BLaER1 (cell line): ENCODE measurements at regions not wholly inside any gene's neighbourhood (a gene's known extent, or its start where the extent isn't known, plus 50 kb on each side); places are given as distances from the start of the nearest gene placed in this dataset.
"Not testable (repeated sequence)": the region's sequence is repeated elsewhere in the genome, so short reads cannot be mapped to it uniquely, and the experiment has no call there.

Experiments
- H3K27ac ChIP-seq: shearing (Covaris generic); formaldehyde crosslinking; 2 replicates; pipeline ENCODE4 v1.8.1; 2022
- H3K27me3 ChIP-seq: shearing (Covaris generic); formaldehyde crosslinking; 2 replicates; pipeline ENCODE4 v1.8.1; 2022
- H3K36me3 ChIP-seq: shearing (Covaris generic); formaldehyde crosslinking; 2 replicates; pipeline ENCODE4 v1.8.1; 2022
- H3K4me1 ChIP-seq: shearing (Covaris generic); formaldehyde crosslinking; 2 replicates; pipeline ENCODE4 v1.8.1; 2022
- H3K4me2 ChIP-seq: shearing (Covaris generic); formaldehyde crosslinking; 2 replicates; pipeline ENCODE4 v1.8.1; 2022
- H3K4me3 ChIP-seq: shearing (Covaris generic); formaldehyde crosslinking; 2 replicates; pipeline ENCODE4 v1.8.1; 2022
- H3K9ac ChIP-seq: shearing (Covaris generic); formaldehyde crosslinking; 2 replicates; pipeline ENCODE4 v1.8.1; 2022
- H3K9me3 ChIP-seq: shearing (Covaris generic); formaldehyde crosslinking; 2 replicates; pipeline ENCODE4 v1.8.1; 2022
- H4K20me1 ChIP-seq: shearing (Covaris generic); formaldehyde crosslinking; 2 replicates; pipeline ENCODE4 v1.8.1; 2022
- Cebpa-rat ChIP-seq: shearing (Covaris generic); IDR thresholded peaks from 2 replicates; pipeline ENCODE4 v1.8.1; 2022

- Histone ChIP-seq H4K20me1 (no peaks in the 10 kb centered on the region), H3K9me3 (no peaks in the 10 kb centered on the region), H3K4me3 (no peak overlapping the region), H3K9ac (no peak overlapping the region), H3K4me2 (no peak overlapping the region), H3K27me3 (no peaks in the 10 kb centered on the region), H3K36me3 (no peaks in the 10 kb centered on the region), H3K4me1 (no peaks in the 10 kb centered on the region), H3K27ac (no peak overlapping the region)
- no peak for TF ChIP-seq Cebpa-rat
These were observed 243.0 kb upstream of the CYRIA start for GRCh38 chr2:16908656-16909055.

- no peaks in the 10 kb centered on the region for H3K4me1 ChIP-seq
- H3K36me3 ChIP-seq, result no peaks in the 10 kb centered on the region
- TF ChIP-seq Cebpa-rat, result no peak
- no peaks in the 10 kb centered on the region for H3K9me3 ChIP-seq
- H3K27me3 ChIP-seq, result no peaks in the 10 kb centered on the region
- H3K4me2 ChIP-seq, result no peak overlapping the region
- no peak overlapping the region for H3K4me3 ChIP-seq
- H3K27ac ChIP-seq, result no peak overlapping the region
- no peak overlapping the region for H3K9ac ChIP-seq
- no peaks in the 10 kb centered on the region for H4K20me1 ChIP-seq
These were observed 242.1 kb upstream of the CYRIA start for GRCh38 chr2:16907645-16908282.

GRCh38 chr2:16905325-16905724, 239.7 kb upstream of the CYRIA start:
- H3K36me3 ChIP-seq, H3K4me2 ChIP-seq, H3K9ac ChIP-seq, H3K27me3 ChIP-seq, H4K20me1 ChIP-seq, H3K9me3 ChIP-seq, H3K4me3 ChIP-seq, H3K4me1 ChIP-seq, H3K27ac ChIP-seq: not testable (repeated sequence)

GRCh38 chr2:16900405-16901025, 234.9 kb upstream of the CYRIA start:
- no peaks in the 10 kb centered on the region for H4K20me1 ChIP-seq
- no peak overlapping the region for H3K27ac ChIP-seq
- no peaks in the 10 kb centered on the region for H3K27me3 ChIP-seq
- no peak overlapping the region for H3K4me2 ChIP-seq
- TF ChIP-seq Cebpa-rat, result no peak
- no peaks in the 10 kb centered on the region for H3K9me3 ChIP-seq
- no peaks in the 10 kb centered on the region for H3K36me3 ChIP-seq
- no peaks in the 10 kb centered on the region for H3K4me1 ChIP-seq
- H3K4me3 ChIP-seq, result no peak overlapping the region
- no peak overlapping the region for H3K9ac ChIP-seq

GRCh38 chr2:16899958-16900357, 234.3 kb upstream of the CYRIA start:
- H4K20me1 ChIP-seq, result no peaks in the 10 kb centered on the region
- no peak overlapping the region for H3K9ac ChIP-seq
- H3K4me1 ChIP-seq, result no peaks in the 10 kb centered on the region
- no peaks in the 10 kb centered on the region for H3K9me3 ChIP-seq
- no peaks in the 10 kb centered on the region for H3K36me3 ChIP-seq
- no peaks in the 10 kb centered on the region for H3K27me3 ChIP-seq
- no peak overlapping the region for H3K4me3 ChIP-seq
- TF ChIP-seq Cebpa-rat, result no peak
- H3K4me2 ChIP-seq, result no peak overlapping the region
- H3K27ac ChIP-seq, result no peak overlapping the region

- no peaks in the 10 kb centered on the region for H3K27me3 ChIP-seq
- no peak overlapping the region for H3K9ac ChIP-seq
- H4K20me1 ChIP-seq, result no peaks in the 10 kb centered on the region
- no peaks in the 10 kb centered on the region for H3K36me3 ChIP-seq
- no peak overlapping the region for H3K27ac ChIP-seq
- no peak overlapping the region for H3K4me2 ChIP-seq
- no peaks in the 10 kb centered on the region for H3K4me1 ChIP-seq
- no peak for TF ChIP-seq Cebpa-rat
- H3K9me3 ChIP-seq, result no peaks in the 10 kb centered on the region
- no peak overlapping the region for H3K4me3 ChIP-seq
These were observed 224.4 kb upstream of the CYRIA start for GRCh38 chr2:16890081-16890480.

- no peak overlapping the region for H3K9ac ChIP-seq
- no peak overlapping the region for H3K27ac ChIP-seq
- H3K9me3 ChIP-seq, result no peaks in the 10 kb centered on the region
- H3K4me1 ChIP-seq, result no peaks in the 10 kb centered on the region
- H3K36me3 ChIP-seq, result no peaks in the 10 kb centered on the region
- no peaks in the 10 kb centered on the region for H3K27me3 ChIP-seq
- H3K4me2 ChIP-seq, result no peak overlapping the region
- TF ChIP-seq Cebpa-rat, result no peak
- H3K4me3 ChIP-seq, result no peak overlapping the region
- H4K20me1 ChIP-seq, result no peaks in the 10 kb centered on the region
These were observed 219.4 kb upstream of the CYRIA start for GRCh38 chr2:16885027-16885426.

GRCh38 chr2:16882706-16883105, 217.1 kb upstream of the CYRIA start:
- H3K4me1 ChIP-seq, result no peaks in the 10 kb centered on the region
- no peak overlapping the region for H3K9ac ChIP-seq
- no peaks in the 10 kb centered on the region for H3K9me3 ChIP-seq
- no peak overlapping the region for H3K4me3 ChIP-seq
- no peaks in the 10 kb centered on the region for H3K36me3 ChIP-seq
- H3K27me3 ChIP-seq, result no peaks in the 10 kb centered on the region
- TF ChIP-seq Cebpa-rat, result no peak
- H4K20me1 ChIP-seq, result no peaks in the 10 kb centered on the region
- H3K27ac ChIP-seq, result no peak overlapping the region
- H3K4me2 ChIP-seq, result no peak overlapping the region

GRCh38 chr2:16881122-16881521, 215.5 kb upstream of the CYRIA start:
- Histone ChIP-seq H3K4me3 (no peak overlapping the region), H4K20me1 (no peaks in the 10 kb centered on the region), H3K27ac (no peak overlapping the region), H3K27me3 (no peaks in the 10 kb centered on the region), H3K4me1 (no peaks in the 10 kb centered on the region), H3K9me3 (no peaks in the 10 kb centered on the region), H3K9ac (no peak overlapping the region), H3K4me2 (no peak overlapping the region), H3K36me3 (no peaks in the 10 kb centered on the region)
- no peak for TF ChIP-seq Cebpa-rat

GRCh38 chr2:16871411-16871810, 205.8 kb upstream of the CYRIA start:
- H3K36me3 ChIP-seq, result no peaks in the 10 kb centered on the region
- H3K9ac ChIP-seq, result no peak overlapping the region
- H3K9me3 ChIP-seq, result no peaks in the 10 kb centered on the region
- no peak overlapping the region for H3K4me3 ChIP-seq
- H3K4me1 ChIP-seq, result 0 out of 2 replicates have a peak, but pooled peaks cover 4% of the 10 kb centered on the region
- no peak overlapping the region for H3K4me2 ChIP-seq
- TF ChIP-seq Cebpa-rat, result no peak
- H4K20me1 ChIP-seq, result no peaks in the 10 kb centered on the region
- H3K27ac ChIP-seq, result no peak overlapping the region
- no peaks in the 10 kb centered on the region for H3K27me3 ChIP-seq
